HEK293 (cell line): ENCODE measurements at regions not wholly inside any gene's neighbourhood (a gene's known extent, or its start where the extent isn't known, plus 50 kb on each side); places are given as distances from the start of the nearest gene placed in this dataset.

Experiments used
- CTCF ChIA-PET: fragments of 350-600 bp; formaldehyde crosslinking; extraction: SDS; loops from one replicate; lab custom pipeline; 2021; ENCODE audit warnings: antibody characterized with exemption; lab: Yijun Ruan, JAX
- POLR2A ChIA-PET: fragments of 300-600 bp; formaldehyde crosslinking; extraction: SDS; loops from one replicate; lab custom pipeline; 2020; ENCODE audit warnings: antibody characterized with exemption, inconsistent platforms; lab: Yijun Ruan, JAX
- H3K27ac ChIP-seq: fragments of 200-500 bp; sonication (Bioruptor generic); 2 replicates; pipeline ENCODE4 v1.5.1; 2014; ENCODE audit warnings: low read depth, low read length, control low read depth, inconsistent platforms; ENCODE audit errors: extremely low read depth
- H3K36me3 ChIP-seq, 2 experiments: fragments of 200-500 bp in 1 of 2; sonication (Bioruptor generic) in 1 of 2; 1 replicate in 1 of 2; 2 replicates in 1 of 2; pipeline ENCODE4 v1.5.1; 2014 to 2017; ENCODE audit warnings: inconsistent platforms in 2 of 2, low read length in 2 of 2; ENCODE audit not compliant: control insufficient read depth in 2 of 2, insufficient read depth in 1 of 2
- H3K4me1 ChIP-seq: fragments of 200-500 bp; sonication (Bioruptor generic); 2 replicates; pipeline ENCODE4 v1.5.1; 2014; ENCODE audit warnings: mild to moderate bottlenecking, low read length, inconsistent platforms; ENCODE audit not compliant: control insufficient read depth, insufficient read depth
- H3K4me3 ChIP-seq: 2 replicates; pipeline ENCODE4 v1.5.1; 2011; ENCODE audit warnings: low read depth, mild to moderate bottlenecking, control low read depth, low read length, moderate library complexity
- H3K9me3 ChIP-seq: fragments of 200-500 bp; sonication (Bioruptor generic); 2 replicates; pipeline ENCODE4 v1.5.1; 2014; ENCODE audit warnings: low read depth, low read length, inconsistent platforms; ENCODE audit not compliant: control insufficient read depth, insufficient read depth
- FEZF1 ChIP-seq: fragments of 450-650 bp; formaldehyde crosslinking; IDR thresholded peaks from 2 replicates; pipeline ENCODE4 v1.5.1; 2016; ENCODE audit warnings: missing biosample characterization, missing genetic modification characterization
- GLI4 ChIP-seq: fragments of 450-650 bp; formaldehyde crosslinking; IDR thresholded peaks from 2 replicates; pipeline ENCODE4 v1.5.1; 2016; ENCODE audit warnings: missing biosample characterization, missing genetic modification characterization
- GLIS2 ChIP-seq: fragments of 450-650 bp; formaldehyde crosslinking; IDR thresholded peaks from 2 replicates; pipeline ENCODE4 v1.5.1; 2016; ENCODE audit warnings: missing biosample characterization, missing genetic modification characterization
- HOXD13 ChIP-seq: sonication (generic); formaldehyde crosslinking; IDR thresholded peaks from 2 replicates; pipeline ENCODE4 v1.8.0; 2022; ENCODE audit warnings: missing genetic modification reagents, borderline replicate concordance
- MZF1 ChIP-seq: fragments of 450-650 bp; formaldehyde crosslinking; IDR thresholded peaks from 2 replicates; pipeline ENCODE4 v1.5.1; 2017; ENCODE audit warnings: missing biosample characterization, missing genetic modification characterization, borderline replicate concordance
- OSR2 ChIP-seq: fragments of 450-650 bp; formaldehyde crosslinking; IDR thresholded peaks from 2 replicates; pipeline ENCODE4 v1.5.1; 2016; ENCODE audit warnings: missing biosample characterization, missing genetic modification characterization
- TCF7L2 ChIP-seq: IDR thresholded peaks from 2 replicates; pipeline ENCODE4 v1.6.1; 2011; ENCODE audit warnings: low read depth, mild to moderate bottlenecking, inconsistent platforms, low read length, moderate library complexity, borderline replicate concordance
- ZBTB20 ChIP-seq: fragments of 450-650 bp; formaldehyde crosslinking; IDR thresholded peaks from 2 replicates; pipeline ENCODE4 v1.5.1; 2016; ENCODE audit warnings: missing biosample characterization, missing genetic modification characterization
- ZFP69B ChIP-seq: fragments of 450-650 bp; formaldehyde crosslinking; IDR thresholded peaks from 2 replicates; pipeline ENCODE4 v1.5.1; 2016; ENCODE audit warnings: missing biosample characterization, missing genetic modification characterization
- ZNF132 ChIP-seq: fragments of 450-650 bp; formaldehyde crosslinking; IDR thresholded peaks from 2 replicates; pipeline ENCODE4 v1.5.1; 2017; ENCODE audit warnings: missing biosample characterization, missing genetic modification characterization, borderline replicate concordance
- ZNF175 ChIP-seq: fragments of 450-650 bp; formaldehyde crosslinking; IDR thresholded peaks from 2 replicates; pipeline ENCODE4 v1.5.1; 2016; ENCODE audit warnings: missing biosample characterization, missing genetic modification characterization
- ZNF391 ChIP-seq: fragments of 450-650 bp; formaldehyde crosslinking; IDR thresholded peaks from 2 replicates; pipeline ENCODE4 v1.5.1; 2016; ENCODE audit warnings: low read depth, missing biosample characterization, missing genetic modification characterization, borderline replicate concordance
- ZNF423 ChIP-seq: fragments of 450-650 bp; formaldehyde crosslinking; IDR thresholded peaks from 2 replicates; pipeline ENCODE4 v1.5.1; 2016; ENCODE audit warnings: missing biosample characterization, missing genetic modification characterization
- ZNF426 ChIP-seq: fragments of 450-650 bp; formaldehyde crosslinking; IDR thresholded peaks from 2 replicates; pipeline ENCODE4 v1.5.1; 2017; ENCODE audit warnings: missing biosample characterization, missing genetic modification characterization, mild to moderate bottlenecking, inconsistent platforms, moderate library complexity
- ZNF473 ChIP-seq: fragments of 450-650 bp; formaldehyde crosslinking; IDR thresholded peaks from 2 replicates; pipeline ENCODE4 v1.5.1; 2017; ENCODE audit warnings: missing biosample characterization, missing genetic modification characterization
- ZNF544 ChIP-seq: fragments of 450-650 bp; formaldehyde crosslinking; IDR thresholded peaks from 2 replicates; pipeline ENCODE4 v1.5.0; 2017; ENCODE audit warnings: missing biosample characterization, missing genetic modification characterization
- ZNF561 ChIP-seq: fragments of 450-650 bp; IDR thresholded peaks from 2 replicates; pipeline ENCODE4 v1.5.1; 2018; ENCODE audit warnings: missing biosample characterization, missing genetic modification characterization, borderline replicate concordance
- ZNF626 ChIP-seq: fragments of 450-650 bp; sonication (Bioruptor Pico); formaldehyde crosslinking; IDR thresholded peaks from 2 replicates; pipeline ENCODE4 v1.5.1; 2018; ENCODE audit warnings: missing biosample characterization, missing genetic modification characterization, inconsistent platforms
- ZNF658 ChIP-seq: fragments of 450-650 bp; formaldehyde crosslinking; IDR thresholded peaks from 2 replicates; pipeline ENCODE4; 2016; ENCODE audit warnings: missing biosample characterization, missing genetic modification characterization
- ZNF701 ChIP-seq: fragments of 450-650 bp; formaldehyde crosslinking; IDR thresholded peaks from 2 replicates; pipeline ENCODE4 v1.5.1; 2016; ENCODE audit warnings: missing biosample characterization, missing genetic modification characterization
- TF ChIP-seq, protein P1 (sequence below): sonication (generic); formaldehyde crosslinking; IDR thresholded peaks from 2 replicates; pipeline ENCODE4 v1.8.1; 2022; ENCODE audit warnings: mild to moderate bottlenecking, moderate library complexity, missing genetic modification reagents
- TF ChIP-seq, protein P2 (sequence below): fragments of 450-650 bp; formaldehyde crosslinking; IDR thresholded peaks from 2 replicates; pipeline ENCODE4 v1.5.1; 2016; ENCODE audit warnings: missing biosample characterization, missing genetic modification characterization
- TF ChIP-seq, protein P3 (sequence below): fragments of 450-650 bp; formaldehyde crosslinking; IDR thresholded peaks from 2 replicates; pipeline ENCODE4 v1.5.1; 2016; ENCODE audit warnings: missing biosample characterization, missing genetic modification characterization
- TF ChIP-seq, protein P4 (sequence below): fragments of 450-650 bp; formaldehyde crosslinking; IDR thresholded peaks from 2 replicates; pipeline ENCODE4 v1.5.1; 2016; ENCODE audit warnings: missing biosample characterization, missing genetic modification characterization, borderline replicate concordance

DNA sequence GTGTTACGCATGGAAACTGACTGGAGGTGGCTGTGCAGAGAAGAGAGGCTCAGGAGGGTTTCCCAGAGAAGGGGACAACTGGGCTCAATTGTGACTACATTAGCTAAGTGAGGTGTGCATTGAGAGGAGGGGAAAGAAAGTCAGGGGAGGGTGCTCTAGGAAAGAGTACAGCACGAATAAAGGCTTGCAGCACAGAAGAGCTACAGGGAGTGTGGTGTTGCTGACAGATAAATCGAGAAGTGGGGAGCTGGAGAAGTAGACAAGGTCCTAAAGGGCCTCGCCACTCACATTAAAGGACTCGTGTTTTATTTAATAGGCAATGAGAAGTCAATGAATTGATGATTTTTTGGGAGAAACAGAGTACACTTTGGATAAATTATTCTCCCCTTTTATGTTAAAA lies 65.7 kb upstream of the CTAGE1 start (continued):
- TF ChIP-seq, protein P1, sequence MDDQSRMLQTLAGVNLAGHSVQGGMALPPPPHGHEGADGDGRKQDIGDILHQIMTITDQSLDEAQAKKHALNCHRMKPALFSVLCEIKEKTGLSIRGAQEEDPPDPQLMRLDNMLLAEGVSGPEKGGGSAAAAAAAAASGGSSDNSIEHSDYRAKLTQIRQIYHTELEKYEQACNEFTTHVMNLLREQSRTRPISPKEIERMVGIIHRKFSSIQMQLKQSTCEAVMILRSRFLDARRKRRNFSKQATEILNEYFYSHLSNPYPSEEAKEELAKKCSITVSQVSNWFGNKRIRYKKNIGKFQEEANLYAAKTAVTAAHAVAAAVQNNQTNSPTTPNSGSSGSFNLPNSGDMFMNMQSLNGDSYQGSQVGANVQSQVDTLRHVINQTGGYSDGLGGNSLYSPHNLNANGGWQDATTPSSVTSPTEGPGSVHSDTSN (CRISPR knock-in tag), result no peak
- TF ChIP-seq ZNF626 (no peak), ZNF658 (tag by site-specific recombination) (no peak), ZNF426 (tag by site-specific recombination) (no peak), ZNF561 (tag by site-specific recombination) (no peak)

DNA sequence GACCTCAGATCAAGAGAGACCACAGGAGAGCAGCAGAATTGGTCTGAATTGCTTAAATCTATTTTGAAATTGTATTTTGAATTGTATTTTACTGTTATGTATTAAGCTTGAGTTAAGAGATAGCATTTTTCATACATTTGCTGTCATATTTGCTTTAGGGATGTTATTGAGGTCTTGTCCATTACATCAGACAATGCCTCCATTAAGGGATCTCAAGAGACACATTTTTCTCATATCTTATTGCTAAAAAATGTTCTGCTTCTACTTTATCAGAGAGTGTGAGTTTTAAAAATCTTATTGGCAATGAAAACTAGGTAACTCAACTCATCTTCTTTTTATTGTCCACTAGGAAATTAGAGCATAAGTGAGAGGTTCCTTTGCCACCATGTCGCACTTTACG lies 66.8 kb upstream of the CTAGE1 start:
- Histone ChIP-seq H3K36me3 (no peaks in the 10 kb centered on the region), H3K4me1 (no peaks in the 10 kb centered on the region), H3K4me3 (no peak overlapping the region), H3K9me3 (no peaks in the 10 kb centered on the region), H3K27ac (no peak overlapping the region)
- ChIA-PET CTCF (no interaction called here), POLR2A (no interaction called here)
- TF ChIP-seq, protein P2, sequence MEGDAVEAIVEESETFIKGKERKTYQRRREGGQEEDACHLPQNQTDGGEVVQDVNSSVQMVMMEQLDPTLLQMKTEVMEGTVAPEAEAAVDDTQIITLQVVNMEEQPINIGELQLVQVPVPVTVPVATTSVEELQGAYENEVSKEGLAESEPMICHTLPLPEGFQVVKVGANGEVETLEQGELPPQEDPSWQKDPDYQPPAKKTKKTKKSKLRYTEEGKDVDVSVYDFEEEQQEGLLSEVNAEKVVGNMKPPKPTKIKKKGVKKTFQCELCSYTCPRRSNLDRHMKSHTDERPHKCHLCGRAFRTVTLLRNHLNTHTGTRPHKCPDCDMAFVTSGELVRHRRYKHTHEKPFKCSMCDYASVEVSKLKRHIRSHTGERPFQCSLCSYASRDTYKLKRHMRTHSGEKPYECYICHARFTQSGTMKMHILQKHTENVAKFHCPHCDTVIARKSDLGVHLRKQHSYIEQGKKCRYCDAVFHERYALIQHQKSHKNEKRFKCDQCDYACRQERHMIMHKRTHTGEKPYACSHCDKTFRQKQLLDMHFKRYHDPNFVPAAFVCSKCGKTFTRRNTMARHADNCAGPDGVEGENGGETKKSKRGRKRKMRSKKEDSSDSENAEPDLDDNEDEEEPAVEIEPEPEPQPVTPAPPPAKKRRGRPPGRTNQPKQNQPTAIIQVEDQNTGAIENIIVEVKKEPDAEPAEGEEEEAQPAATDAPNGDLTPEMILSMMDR, result no peak
- no peak for TF ChIP-seq ZNF473 (tag by site-specific recombination)
- TF ChIP-seq ZFP69B (tag by site-specific recombination), result no peak
- TF ChIP-seq OSR2, result no peak
- TF ChIP-seq ZNF423, result no peak
- TF ChIP-seq ZNF391, result no peak
- TF ChIP-seq ZBTB20, result no peak
- no peak for TF ChIP-seq ZNF701 (tag by site-specific recombination)
- TF ChIP-seq ZNF544, result no peak
- no peak for TF ChIP-seq ZNF132 (tag by site-specific recombination)
- TF ChIP-seq, protein P3, sequence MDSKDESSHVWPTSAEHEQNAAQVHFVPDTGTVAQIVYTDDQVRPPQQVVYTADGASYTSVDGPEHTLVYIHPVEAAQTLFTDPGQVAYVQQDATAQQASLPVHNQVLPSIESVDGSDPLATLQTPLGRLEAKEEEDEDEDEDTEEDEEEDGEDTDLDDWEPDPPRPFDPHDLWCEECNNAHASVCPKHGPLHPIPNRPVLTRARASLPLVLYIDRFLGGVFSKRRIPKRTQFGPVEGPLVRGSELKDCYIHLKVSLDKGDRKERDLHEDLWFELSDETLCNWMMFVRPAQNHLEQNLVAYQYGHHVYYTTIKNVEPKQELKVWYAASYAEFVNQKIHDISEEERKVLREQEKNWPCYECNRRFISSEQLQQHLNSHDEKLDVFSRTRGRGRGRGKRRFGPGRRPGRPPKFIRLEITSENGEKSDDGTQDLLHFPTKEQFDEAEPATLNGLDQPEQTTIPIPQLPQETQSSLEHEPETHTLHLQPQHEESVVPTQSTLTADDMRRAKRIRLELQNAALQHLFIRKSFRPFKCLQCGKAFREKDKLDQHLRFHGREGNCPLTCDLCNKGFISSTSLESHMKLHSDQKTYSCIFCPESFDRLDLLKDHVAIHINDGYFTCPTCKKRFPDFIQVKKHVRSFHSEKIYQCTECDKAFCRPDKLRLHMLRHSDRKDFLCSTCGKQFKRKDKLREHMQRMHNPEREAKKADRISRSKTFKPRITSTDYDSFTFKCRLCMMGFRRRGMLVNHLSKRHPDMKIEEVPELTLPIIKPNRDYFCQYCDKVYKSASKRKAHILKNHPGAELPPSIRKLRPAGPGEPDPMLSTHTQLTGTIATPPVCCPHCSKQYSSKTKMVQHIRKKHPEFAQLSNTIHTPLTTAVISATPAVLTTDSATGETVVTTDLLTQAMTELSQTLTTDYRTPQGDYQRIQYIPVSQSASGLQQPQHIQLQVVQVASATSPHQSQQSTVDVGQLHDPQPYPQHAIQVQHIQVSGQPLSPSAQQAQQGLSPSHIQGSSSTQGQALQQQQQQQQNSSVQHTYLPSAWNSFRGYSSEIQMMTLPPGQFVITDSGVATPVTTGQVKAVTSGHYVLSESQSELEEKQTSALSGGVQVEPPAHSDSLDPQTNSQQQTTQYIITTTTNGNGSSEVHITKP (tag by site-specific recombination), result no peak
- no peak for TF ChIP-seq GLIS2
- no peak for TF ChIP-seq FEZF1 (tag by site-specific recombination)
- no peak for TF ChIP-seq HOXD13 (CRISPR knock-in tag)
- no peak for TF ChIP-seq TCF7L2
- no peak for TF ChIP-seq ZNF175
- TF ChIP-seq ZNF658 (tag by site-specific recombination), result no peak
- TF ChIP-seq MZF1 (tag by site-specific recombination), result no peak
- TF ChIP-seq, protein P4, sequence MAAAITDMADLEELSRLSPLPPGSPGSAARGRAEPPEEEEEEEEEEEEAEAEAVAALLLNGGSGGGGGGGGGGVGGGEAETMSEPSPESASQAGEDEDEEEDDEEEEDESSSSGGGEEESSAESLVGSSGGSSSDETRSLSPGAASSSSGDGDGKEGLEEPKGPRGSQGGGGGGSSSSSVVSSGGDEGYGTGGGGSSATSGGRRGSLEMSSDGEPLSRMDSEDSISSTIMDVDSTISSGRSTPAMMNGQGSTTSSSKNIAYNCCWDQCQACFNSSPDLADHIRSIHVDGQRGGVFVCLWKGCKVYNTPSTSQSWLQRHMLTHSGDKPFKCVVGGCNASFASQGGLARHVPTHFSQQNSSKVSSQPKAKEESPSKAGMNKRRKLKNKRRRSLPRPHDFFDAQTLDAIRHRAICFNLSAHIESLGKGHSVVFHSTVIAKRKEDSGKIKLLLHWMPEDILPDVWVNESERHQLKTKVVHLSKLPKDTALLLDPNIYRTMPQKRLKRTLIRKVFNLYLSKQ (tag by site-specific recombination), result no peak
- TF ChIP-seq GLI4 (tag by site-specific recombination), result no peak
